Mammary epithelial cell (primary cell): ENCODE measurements at regions not wholly inside any gene's neighbourhood (a gene's known extent, or its start where the extent isn't known, plus 50 kb on each side); places are given as distances from the start of the nearest gene placed in this dataset.

ENCODE experiments used
- EZH2 ChIP-seq: IDR thresholded peaks from 2 replicates; pipeline ENCODE4 v1.6.1; 2012; ENCODE audit warnings: low read length, inconsistent platforms, borderline replicate concordance
- TF ChIP-seq, protein P1 (sequence below), 2 donors: IDR thresholded peaks in 1 of 2; conservative IDR thresholded peaks in 1 of 2; 2 replicates each; pipeline ENCODE4 v1.5.1; 2011 to 2012; ENCODE audit warnings: inconsistent platforms in 2 of 2, low read length in 2 of 2, mild to moderate bottlenecking in 2 of 2, control low read depth in 1 of 2, low read depth in 1 of 2; ENCODE audit not compliant: insufficient read depth in 1 of 2; ENCODE audit errors: extremely low read depth in 1 of 2

DNA sequence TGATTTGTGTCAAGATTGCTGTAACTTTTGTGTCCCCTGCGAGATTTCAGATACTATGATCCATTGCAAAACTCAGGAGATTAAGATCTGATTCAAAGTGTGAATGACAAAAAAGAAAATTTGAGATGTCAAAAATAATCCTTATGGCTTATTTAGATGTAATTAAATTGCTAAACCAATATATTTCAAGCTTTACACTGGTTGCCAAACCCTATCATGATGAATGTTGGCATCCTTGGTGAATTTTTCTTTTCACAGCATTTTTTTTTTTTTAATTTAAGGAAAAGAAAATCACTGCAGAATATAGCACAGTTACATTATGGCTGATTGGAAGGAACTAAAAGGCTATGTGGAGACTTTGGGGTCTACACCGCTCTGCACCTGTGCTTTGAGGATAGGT is 133.5 kb upstream of the PITRM1 start:
- TF ChIP-seq, protein P1, sequence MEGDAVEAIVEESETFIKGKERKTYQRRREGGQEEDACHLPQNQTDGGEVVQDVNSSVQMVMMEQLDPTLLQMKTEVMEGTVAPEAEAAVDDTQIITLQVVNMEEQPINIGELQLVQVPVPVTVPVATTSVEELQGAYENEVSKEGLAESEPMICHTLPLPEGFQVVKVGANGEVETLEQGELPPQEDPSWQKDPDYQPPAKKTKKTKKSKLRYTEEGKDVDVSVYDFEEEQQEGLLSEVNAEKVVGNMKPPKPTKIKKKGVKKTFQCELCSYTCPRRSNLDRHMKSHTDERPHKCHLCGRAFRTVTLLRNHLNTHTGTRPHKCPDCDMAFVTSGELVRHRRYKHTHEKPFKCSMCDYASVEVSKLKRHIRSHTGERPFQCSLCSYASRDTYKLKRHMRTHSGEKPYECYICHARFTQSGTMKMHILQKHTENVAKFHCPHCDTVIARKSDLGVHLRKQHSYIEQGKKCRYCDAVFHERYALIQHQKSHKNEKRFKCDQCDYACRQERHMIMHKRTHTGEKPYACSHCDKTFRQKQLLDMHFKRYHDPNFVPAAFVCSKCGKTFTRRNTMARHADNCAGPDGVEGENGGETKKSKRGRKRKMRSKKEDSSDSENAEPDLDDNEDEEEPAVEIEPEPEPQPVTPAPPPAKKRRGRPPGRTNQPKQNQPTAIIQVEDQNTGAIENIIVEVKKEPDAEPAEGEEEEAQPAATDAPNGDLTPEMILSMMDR (conservative IDR thresholded peaks at IDR 0.05 in 1 of 2, IDR thresholded peaks at IDR 0.05 in 1 of 2; ENCODE audit: extremely low read depth in 1 of 2, insufficient read depth in 1 of 2, low read depth in 1 of 2, low read length in 2 of 2): no peak
- TF ChIP-seq EZH2: no peak
